GM18517 (cell line): ENCODE measurements at regions not wholly inside any gene's neighbourhood (a gene's known extent, or its start where the extent isn't known, plus 50 kb on each side); places are given as distances from the start of the nearest gene placed in this dataset.
"Not testable (repeated sequence)": the region's sequence is repeated elsewhere in the genome, so short reads cannot be mapped to it uniquely, and the experiment has no call there.

Experiments
- ATAC-seq: cut with Tn5 transposase; IDR thresholded peaks from one replicate; pipeline ENCODE4 v1.9.1; 2021; ENCODE audit warnings: mild to moderate bottlenecking, moderate library complexity; ENCODE audit not compliant: unreplicated experiment

- ATAC-seq: no peak
Measured at GRCh38 chr6:19369785-19370184, 467.4 kb upstream of the ID4 start.

GRCh38 chr6:19370831-19371230 lies 466.3 kb upstream of the ID4 start:
- ATAC-seq: no peak

- ATAC-seq: no peak
Measured at GRCh38 chr6:19375613-19376012, 461.6 kb upstream of the ID4 start.

- no peak for ATAC-seq
Measured at GRCh38 chr6:19377722-19378121, 459.4 kb upstream of the ID4 start.

GRCh38 chr6:19380293-19380692 lies 456.9 kb upstream of the ID4 start:
- no peak for ATAC-seq

GRCh38 chr6:19382676-19383075 lies 454.5 kb upstream of the ID4 start:
- ATAC-seq: no peak

- no peak for ATAC-seq
Measured at GRCh38 chr6:19391926-19392325, 445.2 kb upstream of the ID4 start.

- no peak for ATAC-seq
Measured at GRCh38 chr6:19394051-19394450, 443.1 kb upstream of the ID4 start.

GRCh38 chr6:19394687-19395086 lies 442.5 kb upstream of the ID4 start:
- no peak for ATAC-seq

GRCh38 chr6:19395316-19395715 lies 441.9 kb upstream of the ID4 start:
- ATAC-seq: no peak

GRCh38 chr6:19399406-19399805 lies 437.8 kb upstream of the ID4 start:
- ATAC-seq: no peak

GRCh38 chr6:19404884-19405283 lies 432.3 kb upstream of the ID4 start:
- ATAC-seq: not testable (repeated sequence)

GRCh38 chr6:19408331-19408730 lies 428.8 kb upstream of the ID4 start:
- no peak for ATAC-seq

GRCh38 chr6:19410481-19410880 lies 426.7 kb upstream of the ID4 start:
- ATAC-seq: no peak

- ATAC-seq: no peak
Measured at GRCh38 chr6:19413323-19413722, 423.8 kb upstream of the ID4 start.

GRCh38 chr6:19415605-19416326 lies 421.4 kb upstream of the ID4 start:
- ATAC-seq: no peak

GRCh38 chr6:19416811-19417210 lies 420.4 kb upstream of the ID4 start:
- ATAC-seq: no peak

GRCh38 chr6:19417713-19418112 lies 419.5 kb upstream of the ID4 start:
- no peak for ATAC-seq

GRCh38 chr6:19424853-19425252 lies 412.3 kb upstream of the ID4 start:
- ATAC-seq: no peak

- no peak for ATAC-seq
Measured at GRCh38 chr6:19427548-19427947, 409.6 kb upstream of the ID4 start.

- no peak for ATAC-seq
Measured at GRCh38 chr6:19432966-19433498, 404.1 kb upstream of the ID4 start.

GRCh38 chr6:19434065-19434464 lies 403.1 kb upstream of the ID4 start:
- ATAC-seq: no peak

- no peak for ATAC-seq
Measured at GRCh38 chr6:19435755-19436154, 401.4 kb upstream of the ID4 start.
